Adipocyte (in vitro differentiated cells): ENCODE measurements at regions not wholly inside any gene's neighbourhood (a gene's known extent, or its start where the extent isn't known, plus 50 kb on each side); places are given as distances from the start of the nearest gene placed in this dataset.

ENCODE experiments used
- DNase-seq: peaks from one replicate; pipeline ENCODE4 v3.0.0-alpha.2; 2015; ENCODE audit warnings: low read depth
- H3K27me3 ChIP-seq: replicated peaks from 2 replicates; pipeline ENCODE4 v1.7.0; 2013; ENCODE audit warnings: mild to moderate bottlenecking, low read length, moderate library complexity; ENCODE audit not compliant: control insufficient read depth, insufficient read depth
- H3K36me3 ChIP-seq: 2 replicates; pipeline ENCODE4 v1.7.0; 2013; ENCODE audit warnings: low read length, mild to moderate bottlenecking, moderate library complexity; ENCODE audit not compliant: control insufficient read depth, insufficient read depth, severe bottlenecking
- H3K4me1 ChIP-seq: 2 replicates; pipeline ENCODE4 v1.7.0; 2013; ENCODE audit warnings: mild to moderate bottlenecking, low read length, moderate library complexity; ENCODE audit not compliant: control insufficient read depth, insufficient read depth
- H3K4me3 ChIP-seq: 2 replicates; pipeline ENCODE4 v1.7.0; 2013; ENCODE audit warnings: mild to moderate bottlenecking, low read length, moderate library complexity
- H3K9ac ChIP-seq: 2 replicates; pipeline ENCODE4 v1.7.0; 2013; ENCODE audit warnings: mild to moderate bottlenecking, low read length, moderate library complexity
- H3K9me3 ChIP-seq: 2 replicates; pipeline ENCODE4 v1.7.0; 2013; ENCODE audit warnings: mild to moderate bottlenecking, low read length, moderate library complexity; ENCODE audit not compliant: control insufficient read depth

DNA sequence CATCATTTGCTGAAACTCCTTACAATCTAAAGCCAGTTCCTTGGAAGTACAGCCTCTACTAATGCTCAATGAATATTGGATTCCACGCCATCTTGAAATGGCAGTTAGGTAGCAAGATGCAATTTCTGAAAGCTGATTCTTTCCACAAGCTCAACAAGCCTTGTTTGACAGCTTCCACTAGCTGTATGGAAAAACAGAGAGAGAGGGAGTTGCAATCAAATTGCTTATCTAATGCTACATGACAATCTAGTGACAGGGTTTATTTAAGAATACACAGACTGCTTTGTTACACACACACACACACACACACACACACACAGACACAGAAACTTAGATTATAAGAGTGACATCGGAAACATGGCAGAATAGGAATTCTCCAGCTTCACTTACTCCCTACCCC, 288.4 kb upstream of the DEPDC1 start:
- no peak for DNase-seq
- Histone ChIP-seq H3K4me1 (peaks cover 4% of the 10 kb centered on the region), H3K9me3 (no peaks in the 10 kb centered on the region), H3K4me3 (no peak overlapping the region), H3K9ac (no peak overlapping the region), H3K27me3 (no peaks in the 10 kb centered on the region), H3K36me3 (no peaks in the 10 kb centered on the region)

DNA sequence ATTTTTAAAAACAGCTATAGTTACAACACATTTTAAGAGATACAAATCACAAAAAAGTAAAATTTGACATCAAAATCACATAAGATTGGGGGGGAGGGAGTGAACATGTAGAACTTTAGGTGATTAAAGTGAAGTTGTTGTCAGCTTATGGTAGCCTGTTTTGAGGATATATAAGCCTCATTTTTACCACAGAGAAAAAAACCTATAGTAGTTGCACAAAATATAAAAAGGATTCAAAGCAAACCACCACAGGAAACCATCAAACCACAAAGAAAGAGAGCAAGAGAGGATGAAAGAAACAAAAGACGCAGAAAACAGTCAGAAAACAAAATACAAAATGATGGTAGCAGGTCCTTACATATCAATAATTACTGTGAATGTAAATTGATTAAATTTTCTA, 291.9 kb upstream of the DEPDC1 start:
- H3K36me3 ChIP-seq = no peaks in the 10 kb centered on the region
- H3K4me1 ChIP-seq = no peaks in the 10 kb centered on the region
- no peak overlapping the region for H3K4me3 ChIP-seq
- no peak overlapping the region for H3K9ac ChIP-seq
- DNase-seq = no peak
- H3K9me3 ChIP-seq = no peaks in the 10 kb centered on the region
- H3K27me3 ChIP-seq = no peaks in the 10 kb centered on the region

DNA sequence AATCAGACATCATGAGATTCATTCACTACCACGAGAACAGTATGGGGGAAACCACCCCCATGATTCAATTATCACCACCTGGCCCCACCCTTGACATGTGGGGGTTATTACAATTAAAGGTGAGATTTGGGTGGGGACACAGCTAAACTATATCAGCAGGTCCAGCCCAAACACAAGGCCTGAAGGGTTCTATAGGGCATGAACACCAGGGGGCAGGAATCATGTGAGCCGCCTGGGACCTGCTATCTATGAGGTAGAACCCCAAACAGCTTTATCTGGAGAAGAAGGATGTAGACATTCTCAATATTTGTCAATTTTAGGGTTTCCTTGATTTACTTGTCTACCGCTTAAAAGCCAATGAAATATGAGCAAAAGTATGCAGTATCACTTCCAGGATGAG, 294.9 kb upstream of the DEPDC1 start:
- H3K9me3 ChIP-seq = no peaks in the 10 kb centered on the region
- H3K9ac ChIP-seq = no peak overlapping the region
- no peak overlapping the region for H3K4me3 ChIP-seq
- no peaks in the 10 kb centered on the region for H3K36me3 ChIP-seq
- no peak for DNase-seq
- no peaks in the 10 kb centered on the region for H3K27me3 ChIP-seq
- H3K4me1 ChIP-seq = peaks cover 10% of the 10 kb centered on the region

DNA sequence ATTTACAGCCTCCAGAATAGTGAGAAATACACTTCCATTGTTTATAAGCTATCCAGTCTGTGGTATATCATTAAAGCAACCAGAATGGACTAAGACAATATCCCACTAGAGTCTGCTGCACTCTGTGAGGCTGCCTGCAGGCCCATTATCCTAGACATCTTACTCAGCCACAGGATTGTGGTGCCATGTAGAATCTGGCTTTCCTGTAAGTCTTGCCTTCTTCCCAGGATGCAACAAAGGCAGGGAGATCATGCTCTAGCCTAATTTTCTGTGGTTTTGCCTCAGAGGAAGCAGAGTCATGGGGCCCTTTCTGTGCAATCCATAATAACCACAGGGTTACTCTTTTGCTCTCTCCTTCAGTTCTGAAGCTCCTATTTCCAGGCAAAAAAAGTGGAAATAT, 299.1 kb upstream of the DEPDC1 start:
- DNase-seq = no peak
- Histone ChIP-seq H3K9ac (no peak overlapping the region), H3K4me3 (no peak overlapping the region), H3K36me3 (no peaks in the 10 kb centered on the region), H3K4me1 (peaks cover 33% of the 10 kb centered on the region), H3K27me3 (no peaks in the 10 kb centered on the region), H3K9me3 (no peaks in the 10 kb centered on the region)

DNA sequence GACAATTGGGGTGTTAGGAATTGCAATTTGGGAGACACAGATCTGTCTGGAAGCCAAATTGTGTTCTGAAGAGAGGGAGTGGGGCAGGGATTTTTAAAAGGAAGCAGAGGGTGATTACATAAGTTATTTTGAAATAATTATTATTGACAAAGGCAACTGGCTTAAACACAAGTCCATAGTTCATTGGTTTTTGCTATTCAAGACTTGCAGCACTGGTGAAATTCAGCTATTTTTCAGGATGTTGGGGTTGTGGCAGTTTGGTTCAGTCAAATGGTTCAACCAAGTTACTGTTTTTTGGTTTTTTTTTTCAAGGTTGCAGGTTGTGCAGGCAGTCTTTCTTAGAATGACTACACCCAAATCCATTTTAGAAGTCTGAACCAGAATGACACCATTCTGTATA, 300.0 kb upstream of the DEPDC1 start:
- Histone ChIP-seq H3K9ac (peak overlapping the region; percentile 47), H3K4me3 (no peak overlapping the region), H3K36me3 (no peaks in the 10 kb centered on the region), H3K27me3 (no peaks in the 10 kb centered on the region), H3K4me1 (peaks cover 33% of the 10 kb centered on the region), H3K9me3 (no peaks in the 10 kb centered on the region)
- DNase-seq = no peak

DNA sequence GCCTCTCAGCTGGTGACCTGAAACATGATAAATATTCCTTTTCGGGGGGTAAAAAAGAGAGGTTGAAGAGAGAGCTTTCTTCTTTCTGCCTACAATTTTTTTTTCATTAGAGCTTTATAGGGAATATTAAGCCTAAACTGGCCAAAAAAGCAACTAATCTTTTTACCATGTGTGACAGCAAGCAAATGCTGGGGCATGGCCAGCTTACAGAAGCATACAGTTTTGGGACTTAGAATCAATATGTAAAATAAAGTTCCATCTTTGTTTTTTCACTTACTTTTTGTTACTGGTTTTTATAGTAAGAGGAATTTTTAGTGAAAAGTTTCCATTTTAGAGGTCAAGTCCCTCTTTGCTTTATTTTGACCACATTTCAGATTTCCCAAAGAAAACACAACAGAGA, 301.2 kb upstream of the DEPDC1 start:
- no peaks in the 10 kb centered on the region for H3K36me3 ChIP-seq
- no peak overlapping the region for H3K4me3 ChIP-seq
- H3K27me3 ChIP-seq = no peaks in the 10 kb centered on the region
- H3K4me1 ChIP-seq = peaks cover 33% of the 10 kb centered on the region
- DNase-seq = no peak
- H3K9ac ChIP-seq = peak overlapping the region; percentile 37
- no peaks in the 10 kb centered on the region for H3K9me3 ChIP-seq

DNA sequence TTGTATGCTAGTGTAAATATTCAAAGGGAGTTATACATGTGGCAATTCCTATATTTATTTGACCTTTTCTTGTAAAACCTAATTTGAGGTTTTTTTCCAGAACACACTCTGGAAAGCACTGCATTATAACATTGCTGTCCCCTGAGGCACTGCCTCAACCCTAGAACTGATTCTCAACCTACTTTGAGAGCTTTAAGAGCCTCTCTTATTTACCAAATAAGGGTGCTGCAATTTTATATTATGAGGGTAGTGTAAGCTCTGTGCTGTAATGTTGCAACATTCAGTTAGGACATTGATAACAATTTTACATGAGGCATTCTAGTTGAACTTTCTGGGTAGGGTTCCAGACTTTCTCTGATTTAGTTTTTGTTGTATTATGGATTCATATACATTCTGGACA, 302.2 kb upstream of the DEPDC1 start:
- Histone ChIP-seq H3K27me3 (no peaks in the 10 kb centered on the region), H3K4me3 (no peak overlapping the region), H3K9ac (no peak overlapping the region), H3K4me1 (peaks cover 33% of the 10 kb centered on the region), H3K9me3 (no peaks in the 10 kb centered on the region), H3K36me3 (no peaks in the 10 kb centered on the region)
- DNase-seq = no peak

DNA sequence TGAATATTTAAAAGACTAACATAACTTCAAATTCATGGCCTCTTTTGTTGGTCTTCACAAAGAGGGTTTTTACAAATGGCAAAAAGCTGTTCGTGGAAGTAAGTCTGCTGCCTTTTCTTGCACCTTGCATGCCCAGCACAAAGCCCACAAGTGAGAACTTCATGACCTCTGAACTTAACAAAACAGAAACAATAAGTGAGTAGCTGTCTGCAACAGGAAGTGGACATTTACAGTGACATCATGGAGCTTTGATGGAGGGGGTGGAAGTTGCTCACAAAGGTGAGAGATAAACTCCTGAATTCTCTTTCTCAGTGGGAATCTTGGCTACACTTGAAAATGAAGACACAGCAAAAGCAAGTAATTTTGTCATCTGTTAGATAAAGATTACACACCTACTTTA, 303.3 kb upstream of the DEPDC1 start:
- Histone ChIP-seq H3K4me1 (peaks cover 33% of the 10 kb centered on the region), H3K9ac (no peak overlapping the region), H3K27me3 (no peaks in the 10 kb centered on the region), H3K36me3 (no peaks in the 10 kb centered on the region), H3K4me3 (no peak overlapping the region), H3K9me3 (no peaks in the 10 kb centered on the region)
- DNase-seq = no peak

DNA sequence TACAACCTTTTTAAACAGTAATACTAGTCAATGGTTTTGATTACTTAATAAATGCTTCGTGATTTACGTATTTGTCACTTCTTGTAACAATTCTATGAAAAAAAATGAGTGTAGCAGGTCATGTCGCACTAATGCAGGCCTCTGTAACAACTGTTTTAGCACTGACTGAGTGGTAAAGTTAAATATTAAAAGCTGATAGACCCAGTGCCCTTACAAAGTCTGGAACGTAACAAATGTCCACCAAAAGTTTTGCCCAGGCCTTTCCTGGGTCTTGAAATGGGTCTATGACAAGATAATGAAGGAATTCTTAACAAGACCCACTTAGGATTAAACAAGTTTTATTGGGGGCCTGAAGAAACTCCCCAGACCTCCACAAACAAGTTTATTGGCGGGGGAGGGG, 304.6 kb upstream of the DEPDC1 start:
- Histone ChIP-seq H3K4me3 (no peak overlapping the region), H3K4me1 (peaks cover 24% of the 10 kb centered on the region), H3K27me3 (no peaks in the 10 kb centered on the region), H3K9ac (no peak overlapping the region), H3K36me3 (no peaks in the 10 kb centered on the region), H3K9me3 (no peaks in the 10 kb centered on the region)
- no peak for DNase-seq

DNA sequence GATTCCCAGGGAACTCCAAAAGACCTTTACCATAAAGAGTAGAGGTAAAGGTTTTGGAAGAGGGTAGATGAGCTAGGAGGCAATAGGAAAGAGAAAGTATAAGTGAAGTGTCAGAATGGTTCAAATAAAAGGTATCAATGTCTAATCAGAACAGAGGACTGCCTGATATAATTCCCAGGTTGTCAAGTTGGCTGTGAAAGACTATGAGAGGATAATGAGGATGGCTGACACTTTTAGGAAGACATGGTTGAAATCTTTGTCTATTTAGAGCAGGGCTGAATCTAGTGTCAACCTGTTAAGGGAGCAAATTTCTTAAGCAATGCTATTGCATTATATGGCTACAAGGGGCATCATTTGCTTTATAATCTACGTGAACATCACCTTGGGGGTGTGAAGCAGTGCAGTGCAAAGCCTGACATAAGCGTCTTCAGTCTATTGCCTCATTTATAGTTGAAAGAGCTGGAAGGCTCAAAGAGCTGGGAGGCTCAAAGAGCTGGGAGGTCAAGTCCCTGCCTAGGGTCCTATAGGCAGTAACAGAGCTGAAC, 308.3 kb upstream of the DEPDC1 start:
- H3K9ac ChIP-seq = no peak overlapping the region
- DNase-seq = no peak
- no peaks in the 10 kb centered on the region for H3K9me3 ChIP-seq
- H3K4me3 ChIP-seq = no peak overlapping the region
- no peaks in the 10 kb centered on the region for H3K36me3 ChIP-seq
- H3K4me1 ChIP-seq = no peaks in the 10 kb centered on the region
- no peaks in the 10 kb centered on the region for H3K27me3 ChIP-seq

DNA sequence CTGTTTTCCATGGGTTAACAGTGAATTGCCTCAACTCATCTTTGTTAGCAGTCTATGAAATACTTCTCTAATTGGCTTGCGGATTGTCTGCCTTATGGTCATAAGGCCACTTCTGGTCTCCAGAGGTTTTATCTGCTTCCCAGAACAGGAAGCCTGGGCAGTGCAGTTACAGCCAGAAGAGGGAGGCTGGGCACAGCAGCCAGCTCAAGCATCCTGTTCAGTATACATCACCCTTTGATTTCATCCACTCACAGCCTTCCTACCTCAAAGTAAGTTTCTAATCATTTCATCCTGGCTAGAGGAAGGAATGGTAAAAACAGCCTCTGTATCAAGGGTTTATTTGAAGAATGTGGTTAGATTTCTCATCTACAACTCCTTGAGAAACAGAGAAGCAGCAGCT, 311.5 kb upstream of the DEPDC1 start:
- H3K4me3 ChIP-seq = no peak overlapping the region
- H3K36me3 ChIP-seq = no peaks in the 10 kb centered on the region
- H3K9me3 ChIP-seq = no peaks in the 10 kb centered on the region
- no peaks in the 10 kb centered on the region for H3K4me1 ChIP-seq
- DNase-seq = no peak
- no peaks in the 10 kb centered on the region for H3K27me3 ChIP-seq
- no peak overlapping the region for H3K9ac ChIP-seq

DNA sequence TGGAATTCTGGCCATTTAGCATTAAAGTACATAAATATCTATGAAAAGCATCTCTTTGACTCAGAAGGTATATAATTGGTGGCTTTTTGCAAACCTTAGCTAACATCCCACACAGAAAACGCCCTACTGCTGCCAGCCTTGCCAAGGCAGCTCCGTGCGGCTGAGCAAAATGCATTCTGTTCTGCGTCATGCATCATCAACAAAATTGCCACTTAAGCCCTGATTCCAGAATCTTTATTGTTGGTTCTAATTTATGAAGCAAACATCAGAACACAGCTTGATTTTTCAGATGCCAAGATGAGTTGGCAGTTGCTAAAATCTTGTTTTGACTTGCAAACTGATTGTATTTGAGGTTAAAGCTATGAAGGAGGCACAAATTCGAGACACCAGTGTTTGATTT, 314.9 kb upstream of the DEPDC1 start:
- DNase-seq = no peak

More for the DNA sequence above, 314.9 kb upstream of the DEPDC1 start:
- H3K9ac ChIP-seq = no peak overlapping the region
- H3K36me3 ChIP-seq = no peaks in the 10 kb centered on the region
- no peaks in the 10 kb centered on the region for H3K4me1 ChIP-seq
- peaks cover 6% of the 10 kb centered on the region for H3K27me3 ChIP-seq
- no peak overlapping the region for H3K4me3 ChIP-seq
- no peaks in the 10 kb centered on the region for H3K9me3 ChIP-seq
